T47D (cell line): ENCODE measurements at regions not wholly inside any gene's neighbourhood (a gene's known extent, or its start where the extent isn't known, plus 50 kb on each side); places are given as distances from the start of the nearest gene placed in this dataset.
A peak's percentile ranks its signal among the peaks of the same experiment; 100 is the strongest.

ENCODE experiments used
- DNase-seq, 2 experiments: peaks; one replicate each; pipeline versions ENCODE4 v3.0.0 to v3.0.0-alpha.2; 2011 to 2012; ENCODE audit warnings: low read depth in 1 of 2, low spot score in 1 of 2
- JUND ChIP-seq: IDR thresholded peaks from 2 replicates; pipeline ENCODE4 v1.6.1; 2012; ENCODE audit warnings: low read depth
- in situ Hi-C: cut with HindIII; loops from 2 replicates; pipeline ENCODE4 v1.10.0; 2016; ENCODE audit warnings: low sequenced_read_pairs, low pct_unique_long_range_greater_than_20kb

GRCh38 chr11:128193615-128194014 lies 393.7 kb downstream of the ETS1 start:
- no peak for DNase-seq
- in situ Hi-C loops = loop anchor here (25.0 kb wide), 1 partner anchor 444 kb away; no protein-coding TSS in a partner anchor
- no peak for TF ChIP-seq JUND

GRCh38 chr11:128190312-128190711 lies 397.0 kb downstream of the ETS1 start:
- in situ Hi-C loops = loop anchor here (25.0 kb wide), 1 partner anchor 447 kb away; no protein-coding TSS in a partner anchor

GRCh38 chr11:128189823-128190222 lies 397.5 kb downstream of the ETS1 start:
- no peak for DNase-seq
- no peak for TF ChIP-seq JUND
- in situ Hi-C loops = loop anchor here (25.0 kb wide), 1 partner anchor 447 kb away; no protein-coding TSS in a partner anchor

More at GRCh38 chr11:128190312-128190711, 397.0 kb downstream of the ETS1 start:
- no peak for DNase-seq
- TF ChIP-seq JUND = no peak

GRCh38 chr11:128188346-128189004 lies 398.9 kb downstream of the ETS1 start:
- in situ Hi-C loops = loop anchor here (25.0 kb wide), 1 partner anchor 449 kb away; no protein-coding TSS in a partner anchor
- no peak for DNase-seq
- TF ChIP-seq JUND = no peak

GRCh38 chr11:128187835-128188234 lies 399.5 kb downstream of the ETS1 start:
- DNase-seq = no peak
- TF ChIP-seq JUND = no peak
- in situ Hi-C loops = loop anchor here (25.0 kb wide), 1 partner anchor 449 kb away; no protein-coding TSS in a partner anchor

- DNase-seq = no peak
- in situ Hi-C loops = loop anchor here (25.0 kb wide), 1 partner anchor 450 kb away; no protein-coding TSS in a partner anchor
- TF ChIP-seq JUND = no peak
Measured at GRCh38 chr11:128187377-128187776, 400.0 kb downstream of the ETS1 start.

- no peak for TF ChIP-seq JUND
- in situ Hi-C loops = loop anchor here (25.0 kb wide), 1 partner anchor 452 kb away; no protein-coding TSS in a partner anchor
- DNase-seq = no peak
Measured at GRCh38 chr11:128184981-128185380, 402.4 kb downstream of the ETS1 start.

GRCh38 chr11:128182844-128183243 lies 404.5 kb downstream of the ETS1 start:
- no peak for TF ChIP-seq JUND
- in situ Hi-C loops = loop anchor here (25.0 kb wide), 1 partner anchor 454 kb away; no protein-coding TSS in a partner anchor
- no peak for DNase-seq

GRCh38 chr11:128181984-128182383 lies 405.4 kb downstream of the ETS1 start:
- no peak for DNase-seq
- no peak for TF ChIP-seq JUND
- in situ Hi-C loops = loop anchor here (25.0 kb wide), 1 partner anchor 455 kb away; no protein-coding TSS in a partner anchor

- no peak for TF ChIP-seq JUND
- in situ Hi-C loops = loop anchor here (25.0 kb wide), 1 partner anchor 456 kb away; no protein-coding TSS in a partner anchor
- no peak for DNase-seq
Measured at GRCh38 chr11:128181088-128181480, 406.3 kb downstream of the ETS1 start.

GRCh38 chr11:128180441-128181087 lies 406.8 kb downstream of the ETS1 start:
- DNase-seq = no peak
- TF ChIP-seq JUND = no peak
- in situ Hi-C loops = loop anchor here (25.0 kb wide), 1 partner anchor 457 kb away; no protein-coding TSS in a partner anchor

- in situ Hi-C loops = loop anchor here (25.0 kb wide), 1 partner anchor 458 kb away; no protein-coding TSS in a partner anchor
- no peak for TF ChIP-seq JUND
Measured at GRCh38 chr11:128179512-128179911, 407.8 kb downstream of the ETS1 start.

GRCh38 chr11:128179039-128179438 lies 408.3 kb downstream of the ETS1 start:
- no peak for TF ChIP-seq JUND
- DNase-seq = no peak
- in situ Hi-C loops = loop anchor here (25.0 kb wide), 1 partner anchor 458 kb away; no protein-coding TSS in a partner anchor

More at GRCh38 chr11:128179512-128179911, 407.8 kb downstream of the ETS1 start:
- DNase-seq = peak in 1 of 2 experiments; percentile 38
